HT1080 (cell line): ENCODE measurements at regions not wholly inside any gene's neighbourhood (a gene's known extent, or its start where the extent isn't known, plus 50 kb on each side); places are given as distances from the start of the nearest gene placed in this dataset.
A peak's percentile ranks its signal among the peaks of the same experiment; 100 is the strongest.
"Not testable (repeated sequence)": the region's sequence is repeated elsewhere in the genome, so short reads cannot be mapped to it uniquely, and the experiment has no call there.

ENCODE experiments used
- DNase-seq: peaks from one replicate; pipeline ENCODE4 v3.0.0-alpha.2; 2015; ENCODE audit warnings: low read depth

GRCh38 chr9:42434844-42435714 lies 251.6 kb downstream of the SPATA31A6 start:
- DNase-seq = not testable (repeated sequence)

GRCh38 chr9:42435715-42436342 lies 252.4 kb downstream of the SPATA31A6 start:
- not testable (repeated sequence) for DNase-seq

DNA sequence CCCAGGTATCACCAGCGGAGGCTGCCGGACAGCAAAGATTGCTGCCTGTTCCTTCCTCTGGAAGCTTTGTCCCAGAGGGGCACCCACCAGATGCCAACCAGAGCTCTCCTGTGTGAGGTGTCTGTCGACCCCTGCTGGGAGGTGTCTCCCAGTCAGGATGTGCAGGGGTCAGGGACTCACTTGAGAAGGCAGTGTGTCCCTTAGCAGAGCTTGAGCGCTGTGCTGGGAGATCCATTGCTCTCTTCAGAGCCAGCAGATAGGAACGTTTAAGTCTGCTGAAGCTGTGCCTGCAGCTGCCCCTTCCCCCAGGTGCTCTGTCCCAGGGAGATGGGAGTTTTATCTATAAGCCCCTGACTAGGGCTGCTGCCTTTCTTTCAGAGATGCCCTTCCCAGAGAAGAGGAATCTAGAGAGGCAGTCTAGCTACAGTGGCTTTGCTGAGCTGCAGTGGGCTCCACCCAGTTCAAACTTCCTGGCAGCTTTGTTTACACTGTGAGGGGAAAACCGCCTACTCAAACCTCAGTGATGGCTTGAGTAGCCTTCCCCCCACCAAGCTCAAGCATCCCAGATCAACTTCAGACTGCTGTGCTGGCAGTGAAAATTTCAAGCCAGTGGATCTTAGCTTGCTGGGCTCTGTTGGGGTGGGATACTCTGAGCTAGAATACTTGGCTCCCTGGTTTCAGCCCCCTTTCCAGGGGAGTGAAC lies 253.7 kb downstream of the SPATA31A6 start:
- not testable (repeated sequence) for DNase-seq

- not testable (repeated sequence) for DNase-seq
Measured at GRCh38 chr9:42442680-42443079, 259.2 kb downstream of the SPATA31A6 start.

GRCh38 chr9:42443414-42443813 lies 260.0 kb downstream of the SPATA31A6 start:
- DNase-seq = not testable (repeated sequence)

- DNase-seq = not testable (repeated sequence)
Measured at GRCh38 chr9:42461436-42461835, 278.0 kb downstream of the SPATA31A6 start.

DNA sequence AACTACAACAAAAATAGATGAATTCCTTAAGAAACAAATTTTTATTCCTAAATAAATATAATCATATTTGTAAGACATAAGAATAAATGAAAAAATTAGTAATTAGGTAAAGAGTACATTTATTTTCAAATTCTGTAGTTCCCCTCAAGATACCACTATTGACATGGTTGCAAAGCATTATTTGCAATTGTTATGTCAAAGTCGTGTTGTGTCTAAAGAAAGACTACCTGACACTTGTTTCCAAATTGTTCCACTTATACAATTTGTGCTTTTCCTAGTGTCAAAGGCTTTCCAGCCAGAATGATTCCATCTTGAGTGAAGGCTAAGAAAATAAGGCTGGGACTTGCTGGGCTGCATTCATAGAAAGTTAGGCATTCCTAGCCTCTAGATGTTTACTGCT lies 278.4 kb downstream of the SPATA31A6 start:
- DNase-seq = not testable (repeated sequence)

DNA sequence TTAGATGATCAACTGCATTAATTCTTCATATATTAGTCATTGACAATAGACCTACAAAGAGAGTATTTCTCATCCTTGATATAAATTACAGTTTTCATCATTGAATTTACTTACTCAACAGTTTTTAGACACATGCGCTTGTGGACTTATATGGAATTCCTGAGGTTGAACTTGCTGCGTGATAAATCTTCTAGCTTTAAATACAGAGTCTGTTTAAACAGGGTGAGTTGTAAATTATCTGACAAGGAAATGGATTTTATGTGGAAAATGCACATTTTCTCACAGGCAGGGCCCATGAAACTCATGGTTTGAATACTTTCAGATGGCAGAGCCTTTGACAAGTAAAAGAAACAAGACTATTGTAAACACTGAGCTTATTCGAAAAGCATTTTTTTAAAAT lies 280.5 kb downstream of the SPATA31A6 start:
- not testable (repeated sequence) for DNase-seq

DNA sequence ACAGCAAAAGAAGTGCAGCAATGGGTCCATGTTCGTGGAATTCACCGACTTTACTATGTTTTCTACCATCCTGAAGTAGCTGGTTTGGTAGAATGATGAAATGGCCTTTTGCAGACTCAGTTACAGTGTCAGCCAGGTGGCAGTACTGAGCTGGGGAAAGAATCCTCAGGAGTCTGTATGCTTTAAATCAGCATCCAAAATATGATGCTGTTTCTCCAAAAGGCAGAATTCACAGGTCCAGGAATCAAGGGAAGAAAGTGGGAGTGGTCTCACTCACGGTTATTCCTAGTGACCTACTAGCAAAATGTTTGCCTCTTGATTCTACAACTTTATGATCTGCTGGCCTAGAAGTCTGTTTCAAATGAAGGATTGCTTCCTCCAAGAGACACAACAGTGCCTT lies 287.1 kb downstream of the SPATA31A6 start:
- peak; percentile 26 for DNase-seq

GRCh38 chr9:42490989-42491388 lies 307.5 kb downstream of the SPATA31A6 start:
- DNase-seq = not testable (repeated sequence)

GRCh38 chr9:42502620-42503264 lies 319.3 kb downstream of the SPATA31A6 start:
- DNase-seq = not testable (repeated sequence)

DNA sequence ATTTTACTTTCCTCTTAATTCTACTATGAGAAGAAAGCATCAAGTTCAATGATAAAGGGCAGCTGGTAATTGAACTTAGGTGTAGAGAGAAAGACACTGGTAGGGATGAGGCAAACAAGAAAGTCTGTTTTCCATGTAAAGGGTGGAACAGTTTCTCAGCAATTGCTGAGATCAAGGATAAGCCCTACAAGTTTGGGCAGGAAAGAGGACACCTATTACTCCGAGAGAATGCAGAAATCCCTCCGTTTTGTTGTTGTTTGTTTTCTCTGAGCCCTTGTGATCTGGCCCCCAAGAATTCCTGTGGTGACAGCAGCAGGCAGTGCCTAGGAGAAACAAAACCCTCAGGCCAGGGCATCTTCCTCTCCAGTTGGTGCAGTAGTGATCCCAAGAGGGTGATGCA lies 324.7 kb downstream of the SPATA31A6 start:
- DNase-seq = not testable (repeated sequence)

GRCh38 chr9:42513535-42513934 lies 330.1 kb downstream of the SPATA31A6 start:
- not testable (repeated sequence) for DNase-seq

- not testable (repeated sequence) for DNase-seq
Measured at GRCh38 chr9:42534325-42534983, 351.0 kb downstream of the SPATA31A6 start.

DNA sequence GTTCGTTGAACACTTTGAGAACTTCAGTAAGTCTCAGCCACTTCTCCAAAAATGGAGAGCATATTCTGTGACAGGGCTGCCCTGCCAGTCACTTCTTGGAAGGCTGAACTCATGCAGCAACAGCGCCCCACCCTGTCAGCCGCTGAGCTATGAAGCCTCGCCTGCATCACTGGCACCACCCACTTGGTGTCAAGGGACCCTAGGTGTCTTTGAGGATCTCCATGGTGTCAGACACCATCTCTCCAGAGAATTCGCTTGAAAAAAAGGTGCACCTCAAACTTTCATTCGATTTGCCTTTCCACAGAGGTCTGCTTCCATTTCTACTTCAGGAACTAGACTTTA lies 351.5 kb downstream of the SPATA31A6 start:
- DNase-seq = not testable (repeated sequence)

DNA sequence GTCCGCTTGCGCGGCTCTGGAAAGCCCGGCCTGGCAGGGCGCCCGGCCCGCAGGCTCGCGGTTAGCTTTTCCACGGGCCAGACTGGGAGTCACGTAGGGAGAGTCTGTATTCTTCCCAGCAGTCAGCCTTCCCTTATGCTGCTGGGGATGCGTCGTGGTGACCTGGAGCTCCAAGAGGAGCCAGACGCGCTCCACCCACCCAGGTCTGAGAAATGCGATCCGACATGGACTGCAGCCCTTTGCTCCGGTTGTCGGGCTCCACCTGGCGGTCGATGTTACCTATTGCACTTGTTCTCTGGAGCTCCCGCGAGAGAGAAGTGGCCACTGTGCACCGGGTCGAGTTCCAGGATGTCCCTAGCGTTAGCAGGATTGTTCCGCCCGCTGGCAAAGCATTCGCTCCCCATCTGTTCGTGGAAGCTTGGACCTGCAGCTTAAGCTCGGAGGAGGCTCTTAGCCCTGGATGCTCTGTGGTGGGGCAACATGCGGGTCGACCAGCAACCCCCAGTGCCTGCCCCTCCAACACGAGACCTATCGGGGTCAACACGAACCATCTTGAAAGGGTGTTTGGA lies 367.4 kb downstream of the SPATA31A6 start:
- DNase-seq = not testable (repeated sequence)

DNA sequence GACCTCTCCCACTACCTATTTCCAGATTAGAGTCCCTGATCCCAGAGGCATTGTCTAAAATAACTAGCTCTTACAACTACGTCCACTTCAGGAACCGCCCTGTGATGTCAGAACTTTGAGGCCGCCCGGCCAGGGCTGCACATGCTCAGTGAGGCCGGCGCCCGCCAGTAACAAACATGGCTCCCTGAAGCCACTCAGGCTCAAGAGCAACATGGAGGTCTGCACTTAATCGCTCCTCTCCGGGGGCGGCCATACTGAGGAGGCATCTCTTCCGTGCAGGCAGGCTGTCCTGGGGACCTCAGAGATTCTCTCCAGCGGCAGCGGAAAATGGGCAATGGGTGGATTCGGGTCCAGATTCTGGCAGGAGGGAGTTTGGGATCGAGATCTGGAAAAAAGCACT lies 385.1 kb downstream of the SPATA31A6 start:
- DNase-seq = not testable (repeated sequence)

DNA sequence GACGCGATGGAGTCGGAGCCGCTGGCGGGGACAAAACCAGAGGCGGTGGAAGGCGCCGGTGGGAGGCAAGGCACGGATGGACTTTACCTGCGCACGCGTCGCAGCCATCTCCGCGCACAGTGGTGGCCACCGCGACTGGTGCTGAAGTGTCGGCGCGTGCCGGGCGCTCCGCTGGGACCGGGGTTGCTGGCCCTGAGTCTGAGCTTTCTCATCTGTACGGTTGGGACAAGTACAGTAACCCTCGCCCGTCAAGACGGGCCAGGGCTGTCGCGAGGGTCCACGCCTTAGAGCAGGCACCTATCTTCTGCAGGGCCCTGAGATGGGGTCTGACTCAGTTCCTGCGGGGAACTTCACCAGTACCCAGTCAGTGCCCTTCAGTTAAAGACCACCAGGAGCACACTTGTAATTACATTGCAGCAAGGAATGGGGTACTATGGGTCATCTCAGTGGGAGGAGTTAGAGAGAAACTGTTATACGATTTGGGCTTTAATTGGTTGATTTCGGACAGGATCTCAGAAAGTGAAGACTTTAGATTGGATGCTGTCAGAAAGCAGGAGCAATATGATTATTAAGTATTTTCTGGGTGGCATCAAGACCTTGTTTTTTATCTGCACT lies 385.6 kb downstream of the SPATA31A6 start:
- not testable (repeated sequence) for DNase-seq

DNA sequence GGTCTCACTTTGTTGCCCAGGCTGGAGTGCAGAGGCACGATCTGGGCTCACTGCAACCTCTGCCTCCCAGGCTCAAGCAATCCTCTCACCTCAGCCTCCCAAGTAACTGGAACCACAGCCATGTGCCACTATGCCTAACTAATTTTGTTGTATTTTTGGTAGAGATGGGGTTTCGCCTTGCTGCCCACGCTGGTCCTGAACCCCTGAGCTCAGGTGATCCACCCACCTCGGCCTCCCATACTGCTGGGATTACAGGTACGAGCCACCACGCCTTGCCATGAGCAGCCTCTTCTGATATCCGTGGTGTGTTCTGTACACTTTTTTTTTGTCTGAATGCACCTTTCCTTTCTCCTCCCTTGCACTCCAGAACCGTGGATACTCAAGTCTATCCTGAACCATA lies 394.4 kb downstream of the SPATA31A6 start:
- peak; percentile 0 for DNase-seq
